GM12878 (cell line): ENCODE measurements at regions not wholly inside any gene's neighbourhood (a gene's known extent, or its start where the extent isn't known, plus 50 kb on each side); places are given as distances from the start of the nearest gene placed in this dataset.

ENCODE experiments used
- ATAC-seq: fragments of 200-7000 bp; cut with Tn5 transposase; 3 replicates; pipeline ENCODE4 v1.9.1; 2020; ENCODE audit warnings: mild to moderate bottlenecking, moderate library complexity
- BruUV-seq: library from RNA; stranded (reverse); fragments of 400-500 nt; replicated peaks from 2 replicates; lab custom pipeline; 2021; lab: Mats Ljungman, UMichigan
- CTCF ChIA-PET: fragments of 300-600 bp; sonication (Branson Sonifier 250); formaldehyde crosslinking; extraction: SDS; loops from one replicate; lab custom pipeline; 2021; ENCODE audit warnings: inconsistent platforms; lab: Yijun Ruan, JAX
- POLR2A ChIA-PET: fragments of 350-600 bp; formaldehyde crosslinking; extraction: SDS; loops from one replicate; lab custom pipeline; 2021; ENCODE audit warnings: inconsistent platforms; lab: Charles Lee
- RAD21 ChIA-PET: fragments of 300-600 bp; sonication (Branson Sonifier 250); formaldehyde crosslinking; loops from one replicate; lab custom pipeline; 2023; ENCODE audit warnings: antibody characterized with exemption; ENCODE audit not compliant: unreplicated experiment; lab: Charles Lee
- SMC1A ChIA-PET: fragments of 300-600 bp; sonication (Branson Sonifier 250); formaldehyde crosslinking; loops from one replicate; lab custom pipeline; 2023; ENCODE audit not compliant: unreplicated experiment, uncharacterized antibody; lab: Charles Lee
- DNase-seq: peaks from one replicate; pipeline ENCODE4 v3.0.0-alpha.2; 2011; ENCODE audit warnings: low read depth, low spot score
- FAIRE-seq: peaks from 3 replicates; lab custom pipeline; 2011; peaks lifted over from hg19 to GRCh38; lab: Jason Lieb, UNC
- H2AFZ ChIP-seq: 2 replicates; pipeline ENCODE4 v1.6.0; 2011; ENCODE audit warnings: low read depth, low read length, control low read depth; ENCODE audit not compliant: control insufficient read depth
- H3K27ac ChIP-seq: 2 replicates; pipeline ENCODE4 v1.5.1; 2011; ENCODE audit warnings: control low read depth; ENCODE audit not compliant: control insufficient read depth, insufficient read depth
- H3K27me3 ChIP-seq, 2 experiments: replicated peaks in 1 of 2; 2 replicates each; pipeline versions ENCODE4 v1.6.0 to v1.6.1; 2011; ENCODE audit warnings: low read length in 1 of 2; ENCODE audit not compliant: control insufficient read depth in 2 of 2, insufficient read depth in 2 of 2
- H3K36me3 ChIP-seq, 2 experiments: 2 replicates each; pipeline ENCODE4 v1.5.1; 2011; ENCODE audit warnings: low read length in 1 of 2; ENCODE audit not compliant: control insufficient read depth in 2 of 2, insufficient read depth in 2 of 2
- H3K4me1 ChIP-seq: 2 replicates; pipeline ENCODE4 v1.6.1; 2011; ENCODE audit warnings: mild to moderate bottlenecking, low read length, moderate library complexity, mixed read lengths; ENCODE audit not compliant: control insufficient read depth, insufficient read depth
- H3K4me2 ChIP-seq: 2 replicates; pipeline ENCODE4 v1.6.0; 2011; ENCODE audit warnings: control low read depth; ENCODE audit not compliant: control insufficient read depth, insufficient read depth
- H3K4me3 ChIP-seq: fragments of 200-600 bp; sonication (generic); 2 replicates; pipeline ENCODE4 v1.5.1; 2016
- H3K79me2 ChIP-seq: 2 replicates; pipeline ENCODE4 v1.6.0; 2011; ENCODE audit warnings: low read length; ENCODE audit not compliant: control insufficient read depth, insufficient read depth
- H3K9ac ChIP-seq: 2 replicates; pipeline ENCODE4 v1.8.0; 2011; ENCODE audit warnings: low read length, control low read depth, mixed read lengths; ENCODE audit not compliant: control insufficient read depth, insufficient read depth
- H3K9me3 ChIP-seq: replicated peaks from 3 replicates; pipeline ENCODE4 v1.5.1; 2011; ENCODE audit warnings: mild to moderate bottlenecking, low read length; ENCODE audit not compliant: control insufficient read depth, insufficient read depth
- H4K20me1 ChIP-seq: 2 replicates; pipeline ENCODE4 v1.6.0; 2011; ENCODE audit not compliant: control insufficient read depth, insufficient read depth
- EZH2 ChIP-seq: IDR thresholded peaks from 2 replicates; pipeline ENCODE4 v1.6.1; 2012; ENCODE audit warnings: low read depth, mild to moderate bottlenecking, control low read depth, inconsistent platforms, low read length, borderline replicate concordance; ENCODE audit not compliant: control insufficient read depth
- MTA3 ChIP-seq: IDR thresholded peaks from 2 replicates; pipeline ENCODE4 v1.6.1; 2012; ENCODE audit warnings: low read length, inconsistent platforms, borderline replicate concordance
- MYB ChIP-seq: fragments of 150-350 bp; IDR thresholded peaks from 2 replicates; pipeline ENCODE4 v1.6.1; 2014; ENCODE audit warnings: mild to moderate bottlenecking, low read depth, low read length, borderline replicate concordance
- NR2C1 ChIP-seq: fragments of 450-650 bp; IDR thresholded peaks from 2 replicates; pipeline ENCODE4 v1.6.1; 2017; ENCODE audit warnings: antibody characterized with exemption, mild to moderate bottlenecking, moderate library complexity
- POU2F2 ChIP-seq: IDR thresholded peaks from 3 replicates; pipeline ENCODE4 v1.6.1; 2011; ENCODE audit warnings: low read depth, mild to moderate bottlenecking, low read length, borderline replicate concordance
- SUPT20H ChIP-seq: IDR thresholded peaks from 2 replicates; pipeline ENCODE4 v1.6.1; 2011; ENCODE audit warnings: low read depth, mild to moderate bottlenecking, low read length, moderate library complexity, borderline replicate concordance; ENCODE audit not compliant: control insufficient read depth
- ZNF384 ChIP-seq: IDR thresholded peaks from 2 replicates; pipeline ENCODE4 v1.6.1; 2012; ENCODE audit warnings: low read depth, mild to moderate bottlenecking, low read length, improper control_type of control experiment, borderline replicate concordance
- ZNF622 ChIP-seq: fragments of 450-650 bp; IDR thresholded peaks from 2 replicates; pipeline ENCODE4 v1.6.1; 2017; ENCODE audit warnings: mild to moderate bottlenecking, inconsistent platforms
- WGBS: methylation state at CpG from one replicate; pipeline ENCODE4 v1.1.6; 2016; ENCODE audit warnings: low lambda C conversion rate; ENCODE audit not compliant: insufficient replicate concordance, insufficient coverage; ENCODE audit errors: missing lambda C conversion rate; 5-methylcytosine and 5-hydroxymethylcytosine counted together
- in situ Hi-C: fragments of 300-500 bp; cut with MboI; formaldehyde crosslinking; loops from 9 replicates; pipeline ENCODE4 v1.14.3; 2018; ENCODE audit warnings: mixed read lengths
- intact Hi-C: fragments of 100-400 bp; cut with micrococcal nuclease; formaldehyde crosslinking; loops from one replicate; pipeline ENCODE4 v1.14.2; 2022; ENCODE audit not compliant: unreplicated experiment
- TF ChIP-seq, protein P1 (sequence below), 3 experiments: IDR thresholded peaks in 2 of 3; conservative IDR thresholded peaks in 1 of 3; 2 replicates each; pipeline ENCODE4 v1.5.1; 2011; ENCODE audit warnings: low read depth in 3 of 3, low read length in 3 of 3, mild to moderate bottlenecking in 3 of 3, control low read depth in 2 of 3, moderate library complexity in 2 of 3, inconsistent platforms in 1 of 3, mixed read lengths in 1 of 3; ENCODE audit not compliant: control insufficient read depth in 2 of 3, insufficient read depth in 1 of 3; ENCODE audit errors: extremely low read depth in 1 of 3
- TF ChIP-seq, protein P2 (sequence below): IDR thresholded peaks from 2 replicates; pipeline ENCODE4 v1.6.1; 2012; ENCODE audit warnings: low read depth, low read length, improper control_type of control experiment
- TF ChIP-seq, protein P3 (sequence below): fragments of 450-650 bp; IDR thresholded peaks from 2 replicates; pipeline ENCODE4 v1.6.1; 2016; ENCODE audit warnings: mild to moderate bottlenecking

DNA sequence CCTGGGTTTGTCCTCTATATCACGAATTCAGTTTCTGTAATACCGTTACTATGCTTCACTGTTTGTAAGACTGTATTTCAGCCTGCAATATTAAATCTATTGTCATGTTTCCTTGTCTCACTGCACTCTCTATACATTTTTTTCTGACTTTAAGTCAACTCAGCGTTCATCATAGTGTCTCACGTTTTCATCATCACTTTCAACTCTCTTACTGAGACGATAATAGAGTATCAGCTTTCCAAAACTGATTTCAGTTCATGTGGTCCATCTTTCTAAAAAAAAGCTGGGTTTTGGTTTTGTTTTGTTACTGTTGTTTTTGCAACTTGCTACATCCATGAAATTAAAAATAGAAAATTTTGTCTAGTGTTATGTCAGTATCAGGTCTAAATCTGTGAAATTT lies 147.7 kb downstream of the TMEM47 start (continued):
- TF ChIP-seq, protein P1, sequence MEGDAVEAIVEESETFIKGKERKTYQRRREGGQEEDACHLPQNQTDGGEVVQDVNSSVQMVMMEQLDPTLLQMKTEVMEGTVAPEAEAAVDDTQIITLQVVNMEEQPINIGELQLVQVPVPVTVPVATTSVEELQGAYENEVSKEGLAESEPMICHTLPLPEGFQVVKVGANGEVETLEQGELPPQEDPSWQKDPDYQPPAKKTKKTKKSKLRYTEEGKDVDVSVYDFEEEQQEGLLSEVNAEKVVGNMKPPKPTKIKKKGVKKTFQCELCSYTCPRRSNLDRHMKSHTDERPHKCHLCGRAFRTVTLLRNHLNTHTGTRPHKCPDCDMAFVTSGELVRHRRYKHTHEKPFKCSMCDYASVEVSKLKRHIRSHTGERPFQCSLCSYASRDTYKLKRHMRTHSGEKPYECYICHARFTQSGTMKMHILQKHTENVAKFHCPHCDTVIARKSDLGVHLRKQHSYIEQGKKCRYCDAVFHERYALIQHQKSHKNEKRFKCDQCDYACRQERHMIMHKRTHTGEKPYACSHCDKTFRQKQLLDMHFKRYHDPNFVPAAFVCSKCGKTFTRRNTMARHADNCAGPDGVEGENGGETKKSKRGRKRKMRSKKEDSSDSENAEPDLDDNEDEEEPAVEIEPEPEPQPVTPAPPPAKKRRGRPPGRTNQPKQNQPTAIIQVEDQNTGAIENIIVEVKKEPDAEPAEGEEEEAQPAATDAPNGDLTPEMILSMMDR (IDR thresholded peaks at IDR 0.05 in 2 of 3, conservative IDR thresholded peaks at IDR 0.05 in 1 of 3; ENCODE audit: control insufficient read depth in 2 of 3, extremely low read depth in 1 of 3, insufficient read depth in 1 of 3, low read depth in 3 of 3, low read length in 3 of 3), result no peak
- no peak for TF ChIP-seq MYB
- no peak for TF ChIP-seq SUPT20H
- TF ChIP-seq, protein P2, sequence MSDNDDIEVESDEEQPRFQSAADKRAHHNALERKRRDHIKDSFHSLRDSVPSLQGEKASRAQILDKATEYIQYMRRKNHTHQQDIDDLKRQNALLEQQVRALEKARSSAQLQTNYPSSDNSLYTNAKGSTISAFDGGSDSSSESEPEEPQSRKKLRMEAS, result no peak
- no peak for TF ChIP-seq MTA3
- TF ChIP-seq, protein P3, sequence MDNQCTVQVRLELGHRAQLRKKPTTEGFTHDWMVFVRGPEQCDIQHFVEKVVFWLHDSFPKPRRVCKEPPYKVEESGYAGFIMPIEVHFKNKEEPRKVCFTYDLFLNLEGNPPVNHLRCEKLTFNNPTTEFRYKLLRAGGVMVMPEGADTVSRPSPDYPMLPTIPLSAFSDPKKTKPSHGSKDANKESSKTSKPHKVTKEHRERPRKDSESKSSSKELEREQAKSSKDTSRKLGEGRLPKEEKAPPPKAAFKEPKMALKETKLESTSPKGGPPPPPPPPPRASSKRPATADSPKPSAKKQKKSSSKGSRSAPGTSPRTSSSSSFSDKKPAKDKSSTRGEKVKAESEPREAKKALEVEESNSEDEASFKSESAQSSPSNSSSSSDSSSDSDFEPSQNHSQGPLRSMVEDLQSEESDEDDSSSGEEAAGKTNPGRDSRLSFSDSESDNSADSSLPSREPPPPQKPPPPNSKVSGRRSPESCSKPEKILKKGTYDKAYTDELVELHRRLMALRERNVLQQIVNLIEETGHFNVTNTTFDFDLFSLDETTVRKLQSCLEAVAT, result no peak
- no peak for TF ChIP-seq ZNF622

DNA sequence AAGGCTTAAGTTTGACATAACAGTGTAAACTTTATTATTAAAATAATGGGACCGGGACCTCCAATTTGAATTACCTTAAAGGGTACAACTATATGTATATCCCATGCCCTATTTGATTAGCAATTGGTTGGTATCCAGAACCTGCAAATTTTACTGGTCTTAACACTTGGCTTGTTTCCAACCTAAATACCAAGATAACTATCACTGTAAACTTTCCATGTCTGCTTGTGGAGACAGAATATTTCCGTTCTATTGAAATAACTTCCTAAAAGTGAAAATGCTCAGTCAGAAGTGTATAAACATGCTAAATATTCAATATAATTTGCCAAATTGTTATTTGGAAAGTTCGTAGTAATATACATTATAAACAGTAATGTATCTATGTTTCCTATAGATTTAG lies 154.0 kb downstream of the TMEM47 start:
- no peak overlapping the region for H3K9ac ChIP-seq
- no peaks in the 10 kb centered on the region for H4K20me1 ChIP-seq
- H3K4me2 ChIP-seq, result no peak overlapping the region
- POLR2A ChIA-PET, result no interaction called here
- no peaks in the 10 kb centered on the region for H3K9me3 ChIP-seq
- no peak for TF ChIP-seq POU2F2
- TF ChIP-seq NR2C1, result no peak
- no peak for TF ChIP-seq EZH2
- TF ChIP-seq ZNF384, result no peak
- in situ Hi-C loops, result no loop called here
- intact Hi-C loops, result no loop called here
- H3K4me1 ChIP-seq, result no peaks in the 10 kb centered on the region
- H3K4me3 ChIP-seq, result no peak overlapping the region
- RAD21 ChIA-PET, result no interaction called here
- CTCF ChIA-PET, result no interaction called here
- DNase-seq (no peak), FAIRE-seq (no peak), ATAC-seq (no peak)
- no peaks in the 10 kb centered on the region for H3K27me3 ChIP-seq
- SMC1A ChIA-PET, result no interaction called here
- H2AFZ ChIP-seq, result no peak overlapping the region
- H3K27ac ChIP-seq, result no peak overlapping the region
- WGBS, result 48% methylated on average over 3 of the region's 3 CpGs
- H3K79me2 ChIP-seq, result no peaks in the 10 kb centered on the region
- no TSS peak for BruUV-seq
- H3K36me3 ChIP-seq, result no peaks in the 10 kb centered on the region
